IMR-90 (cell line): ENCODE measurements at regions not wholly inside any gene's neighbourhood (a gene's known extent, or its start where the extent isn't known, plus 50 kb on each side); places are given as distances from the start of the nearest gene placed in this dataset.

ENCODE experiments used
- ATAC-seq: fragments of 200-7000 bp; cut with Tn5 transposase; 2 replicates; pipeline ENCODE4 v1.9.1; 2020; ENCODE audit warnings: low read depth, mild to moderate bottlenecking, moderate library complexity
- BruUV-seq: library from RNA; stranded (reverse); fragments of 400-500 nt; replicated peaks from 2 replicates; lab custom pipeline; 2021; lab: Mats Ljungman, UMichigan
- CTCF ChIA-PET: fragments of 300-600 bp; formaldehyde crosslinking; extraction: SDS; loops from one replicate; lab custom pipeline; 2021; ENCODE audit warnings: antibody characterized with exemption; lab: Yijun Ruan, JAX
- POLR2A ChIA-PET: fragments of 300-600 bp; sonication (Branson Sonifier 250); formaldehyde crosslinking; loops from one replicate; lab custom pipeline; 2022; ENCODE audit warnings: antibody characterized with exemption; ENCODE audit not compliant: unreplicated experiment; lab: Charles Lee
- DNase-seq: peaks from one replicate; pipeline ENCODE4 v3.0.0; 2013
- H2AFZ ChIP-seq: replicated peaks from 2 replicates; pipeline ENCODE3; 2013; ENCODE audit warnings: low read length, mild to moderate bottlenecking; ENCODE audit not compliant: poor library complexity
- H2AK5ac ChIP-seq: 2 replicates; pipeline ENCODE4 v1.6.1; 2013; ENCODE audit warnings: low read depth, low read length, inconsistent platforms
- H2AK9ac ChIP-seq: replicated peaks from 2 replicates; pipeline ENCODE3; 2013; ENCODE audit warnings: mild to moderate bottlenecking, low read depth, low read length, moderate library complexity; ENCODE audit not compliant: poor library complexity
- H2BK120ac ChIP-seq: 2 replicates; pipeline ENCODE4 v1.6.1; 2013; ENCODE audit warnings: low read depth, low read length, inconsistent platforms
- H2BK15ac ChIP-seq: 3 replicates; pipeline ENCODE4 v1.6.1; 2013; ENCODE audit warnings: low read depth, low read length, inconsistent platforms
- H2BK20ac ChIP-seq: 2 replicates; pipeline ENCODE4 v1.6.1; 2013; ENCODE audit warnings: low read depth, mild to moderate bottlenecking, inconsistent platforms, low read length, moderate library complexity
- H2BK5ac ChIP-seq: 2 replicates; pipeline ENCODE4 v1.6.1; 2013; ENCODE audit warnings: mild to moderate bottlenecking, low read depth, low read length, inconsistent platforms; ENCODE audit not compliant: poor library complexity, severe bottlenecking
- H3K14ac ChIP-seq: replicated peaks from 2 replicates; pipeline ENCODE4 v1.6.1; 2013; ENCODE audit warnings: low read depth, low read length, inconsistent platforms
- H3K18ac ChIP-seq: 2 replicates; pipeline ENCODE4 v1.6.1; 2013; ENCODE audit warnings: low read depth, low read length, control low read depth
- H3K23ac ChIP-seq: 2 replicates; pipeline ENCODE4 v1.6.1; 2013; ENCODE audit warnings: low read depth, low read length, inconsistent platforms
- H3K27ac ChIP-seq: 2 replicates; pipeline ENCODE4 v1.5.1; 2013; ENCODE audit warnings: mild to moderate bottlenecking, control low read depth, low read length; ENCODE audit not compliant: insufficient read depth
- H3K27me3 ChIP-seq: 2 replicates; pipeline ENCODE4 v1.6.1; 2013; ENCODE audit warnings: low read length; ENCODE audit not compliant: control insufficient read depth, insufficient read depth
- H3K36me3 ChIP-seq: 2 replicates; pipeline ENCODE4 v1.6.1; 2013; ENCODE audit warnings: low read length, mixed read lengths; ENCODE audit not compliant: control insufficient read depth, insufficient read depth
- H3K4ac ChIP-seq: 2 replicates; pipeline ENCODE4 v1.6.1; 2013; ENCODE audit warnings: low read depth, low read length, inconsistent platforms
- H3K4me1 ChIP-seq: 2 replicates; pipeline ENCODE4 v1.6.1; 2013; ENCODE audit warnings: low read length, mixed read lengths; ENCODE audit not compliant: control insufficient read depth, insufficient read depth
- H3K4me2 ChIP-seq: 2 replicates; pipeline ENCODE4 v1.6.1; 2013; ENCODE audit warnings: low read depth, mild to moderate bottlenecking, control low read depth, low read length, moderate library complexity
- H3K4me3 ChIP-seq: 2 replicates; pipeline ENCODE4 v1.5.1; 2013; ENCODE audit warnings: low read depth, mild to moderate bottlenecking, control low read depth, low read length, moderate library complexity; ENCODE audit not compliant: insufficient read depth
- H3K56ac ChIP-seq: 2 replicates; pipeline ENCODE4 v1.6.1; 2013; ENCODE audit warnings: low read length, inconsistent platforms; ENCODE audit not compliant: insufficient read depth; ENCODE audit errors: extremely low read depth
- H3K79me1 ChIP-seq, 2 experiments: 2 replicates each; pipeline ENCODE4 v1.6.1; 2013; ENCODE audit warnings: low read length in 2 of 2, inconsistent platforms in 1 of 2, low read depth in 1 of 2
- H3K9ac ChIP-seq: 2 replicates; pipeline ENCODE4 v1.6.1; 2013; ENCODE audit warnings: low read depth, low read length, control low read depth
- H3K9me1 ChIP-seq: 2 replicates; pipeline ENCODE4 v1.6.1; 2013; ENCODE audit warnings: low read length, inconsistent platforms; ENCODE audit not compliant: insufficient read depth
- H3K9me3 ChIP-seq: 2 replicates; pipeline ENCODE4 v1.6.1; 2013; ENCODE audit warnings: low read length; ENCODE audit not compliant: control insufficient read depth, insufficient read depth
- H4K20me1 ChIP-seq: 2 replicates; pipeline ENCODE4 v1.6.1; 2013; ENCODE audit warnings: low read length, inconsistent platforms; ENCODE audit not compliant: insufficient read depth
- H4K5ac ChIP-seq: 2 replicates; pipeline ENCODE4 v1.6.1; 2013; ENCODE audit warnings: mild to moderate bottlenecking, low read depth, low read length, control low read depth
- H4K8ac ChIP-seq, 2 experiments: 2 replicates each; pipeline ENCODE4 v1.6.1; 2013; ENCODE audit warnings: low read depth in 2 of 2, low read length in 2 of 2, control low read depth in 1 of 2, inconsistent platforms in 1 of 2
- H4K91ac ChIP-seq: 2 replicates; pipeline ENCODE4 v1.6.1; 2013; ENCODE audit warnings: low read depth, low read length, inconsistent platforms; ENCODE audit not compliant: insufficient read depth
- CEBPB ChIP-seq: IDR thresholded peaks from 2 replicates; pipeline ENCODE4 v1.6.1; 2012; ENCODE audit warnings: low read depth, low read length, improper control_type of control experiment
- ELK1 ChIP-seq: fragments of 150-350 bp; IDR thresholded peaks from 2 replicates; pipeline ENCODE4 v1.6.1; 2016; ENCODE audit warnings: low read depth, mild to moderate bottlenecking, low read length, moderate library complexity, borderline replicate concordance
- FOS ChIP-seq: fragments of 150-350 bp; IDR thresholded peaks from 2 replicates; pipeline ENCODE4 v1.6.1; 2016; ENCODE audit warnings: low read depth, low read length
- NFE2L2 ChIP-seq: fragments of 150-350 bp; IDR thresholded peaks from 2 replicates; pipeline ENCODE4 v1.6.1; 2016; ENCODE audit warnings: low read depth, mild to moderate bottlenecking, low read length
- RAD21 ChIP-seq: IDR thresholded peaks from 2 replicates; pipeline ENCODE4 v1.6.1; 2012; ENCODE audit warnings: low read length, improper control_type of control experiment
- RFX5 ChIP-seq: IDR thresholded peaks from 2 replicates; pipeline ENCODE4 v1.8.0; 2012; ENCODE audit warnings: low read depth, mild to moderate bottlenecking, low read length, moderate library complexity
- USF2 ChIP-seq: fragments of 150-350 bp; IDR thresholded peaks from 2 replicates; pipeline ENCODE4 v1.6.1; 2017; ENCODE audit warnings: mild to moderate bottlenecking, antibody characterized with exemption, low read length, low read depth
- WGBS, 2 experiments: methylation state at CpG; one replicate each; pipeline versions ENCODE4 v1.1.5 to v1.1.7; 2013; ENCODE audit warnings: missing lambda C conversion rate in 2 of 2; ENCODE audit not compliant: insufficient read length in 1 of 2; ENCODE audit errors: extremely low coverage in 2 of 2; 5-methylcytosine and 5-hydroxymethylcytosine counted together
- dilution Hi-C: fragments of 300-500 bp; cut with HindIII; formaldehyde crosslinking; loops from one replicate; pipeline ENCODE4 v1.14.3; 2018; ENCODE audit warnings: low sequenced_read_pairs; ENCODE audit not compliant: unreplicated experiment
- in situ Hi-C: fragments of 300-500 bp; cut with MboI; formaldehyde crosslinking; loops from 3 replicates; pipeline ENCODE4 v1.14.3; 2019; ENCODE audit warnings: low sequenced_read_pairs, inconsistent platforms, mixed read lengths
- intact Hi-C: fragments of 100-400 bp; cut with micrococcal nuclease; formaldehyde crosslinking; loops from 2 replicates; pipeline ENCODE4 v1.10.0; 2022

- Histone ChIP-seq H3K36me3 (no peaks in the 10 kb centered on the region), H3K27ac (no peak overlapping the region), H4K8ac (no peak overlapping the region), H2BK15ac (no peak overlapping the region), H3K56ac (no peak overlapping the region), H3K9me3 (no peaks in the 10 kb centered on the region), H2AK5ac (no peak overlapping the region), H2AFZ (no peak overlapping the region), H4K20me1 (no peaks in the 10 kb centered on the region), H3K18ac (no peak overlapping the region), H4K5ac (no peak overlapping the region), H3K79me1 (no peaks in the 10 kb centered on the region), H3K23ac (no peak overlapping the region), H3K27me3 (no peaks in the 10 kb centered on the region), H4K91ac (no peak overlapping the region), H3K4me1 (0 out of 2 replicates have a peak, but pooled peaks cover 2% of the 10 kb centered on the region), H2BK5ac (no peak overlapping the region), H2BK120ac (peak overlapping the region; percentile 44; the same call in 1 of the 2 replicates), H3K9me1 (no peaks in the 10 kb centered on the region), H3K4me3 (no peak overlapping the region), H2AK9ac (no peak overlapping the region), H3K4me2 (no peak overlapping the region), H3K4ac (no peak overlapping the region), H2BK20ac (no peak overlapping the region), H3K14ac (peak overlapping the region; percentile 48; the same call in 1 of the 2 replicates), H3K9ac (no peak overlapping the region)
- peak; percentile 18 for DNase-seq
- no peak for ATAC-seq
- no TSS peak for BruUV-seq
- intact Hi-C loops (no loop called here), dilution Hi-C loops (no loop called here), in situ Hi-C loops (no loop called here)
- POLR2A ChIA-PET, result no interaction called here
- CTCF ChIA-PET, result no interaction called here
- TF ChIP-seq FOS (no peak), RAD21 (no peak), ELK1 (no peak), USF2 (no peak), RFX5 (no peak), CEBPB (no peak), NFE2L2 (peak; percentile 19; the same call in 1 of the 2 replicates)
- no CpG with 5 or more reads among the region's 3 CpGs for WGBS, 2 experiments
Observed at GRCh38 chr15:91472316-91472756, 372.3 kb downstream of the SV2B start.
